ENCODE measurements at regions not wholly inside any gene's neighbourhood (a gene's known extent, or its start where the extent isn't known, plus 50 kb on each side); places are given as distances from the start of the nearest gene placed in this dataset.

DNA sequence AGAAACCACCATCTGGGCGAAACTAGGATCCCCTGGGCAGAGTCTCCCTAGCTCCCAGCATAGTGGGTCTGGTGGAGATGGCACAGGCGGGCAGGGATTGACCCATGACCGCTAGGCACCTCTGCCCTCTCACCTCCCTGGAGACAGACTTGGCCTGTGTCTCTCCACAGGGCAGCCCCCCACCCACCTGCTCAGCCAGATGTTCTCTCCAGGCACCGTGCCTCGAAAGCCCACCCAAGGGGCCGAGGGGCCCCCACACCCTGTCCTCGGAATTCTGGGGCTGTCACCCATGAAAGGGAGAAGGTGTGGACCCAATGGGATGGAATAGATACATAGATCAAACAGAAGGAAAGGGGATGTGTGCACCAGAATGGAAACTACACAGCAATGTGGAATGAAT lies 229.1 kb upstream of the RTL1 start:
- DNase-seq = no peak

DNA sequence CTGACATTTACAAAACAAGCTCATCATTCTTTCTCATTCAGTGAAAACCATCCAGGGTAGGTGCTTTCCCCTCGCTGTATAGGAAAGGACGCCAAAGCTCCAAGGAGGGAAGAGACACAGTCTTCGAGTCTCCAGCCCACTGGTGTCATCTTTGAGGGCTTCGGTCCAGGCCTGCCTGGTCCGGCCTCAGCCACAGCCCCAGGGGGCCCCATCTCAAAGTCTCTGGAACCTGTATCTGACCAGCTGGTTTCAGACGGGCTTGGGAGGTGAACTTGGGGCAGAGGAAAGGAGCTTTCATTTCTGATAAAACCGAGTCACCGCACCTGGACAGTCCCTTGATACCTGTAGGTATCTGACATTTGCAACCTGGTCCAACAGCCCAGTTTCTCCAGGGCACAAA lies 229.5 kb upstream of the RTL1 start:
- DNase-seq = no peak

DNA sequence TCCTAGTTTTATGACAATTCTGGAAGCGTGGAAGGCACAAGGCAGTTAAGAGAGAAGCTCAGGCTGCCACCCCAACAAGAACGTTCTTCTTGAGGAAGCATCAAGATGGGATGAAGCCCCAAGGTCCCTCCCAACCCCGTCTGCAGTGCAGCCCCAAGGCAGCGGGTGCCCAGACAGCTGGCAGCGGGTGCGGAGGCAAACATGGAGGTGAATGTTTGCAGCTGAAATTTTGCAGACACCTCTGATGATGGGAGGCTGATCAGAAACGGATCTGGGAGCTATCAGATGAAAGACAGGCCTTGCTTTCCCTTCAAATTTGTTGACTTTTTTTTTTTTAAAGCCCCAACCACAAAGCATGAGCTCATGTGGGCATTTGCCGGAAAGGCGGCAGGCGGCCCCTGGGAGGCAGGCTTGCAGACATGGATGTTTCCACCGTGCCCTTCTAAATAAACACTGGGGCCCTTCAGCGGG lies 230.7 kb upstream of the RTL1 start:
- no peak for DNase-seq

GRCh38 chr14:101134851-101135433 lies 231.4 kb upstream of the RTL1 start:
- DNase-seq = no peak

DNA sequence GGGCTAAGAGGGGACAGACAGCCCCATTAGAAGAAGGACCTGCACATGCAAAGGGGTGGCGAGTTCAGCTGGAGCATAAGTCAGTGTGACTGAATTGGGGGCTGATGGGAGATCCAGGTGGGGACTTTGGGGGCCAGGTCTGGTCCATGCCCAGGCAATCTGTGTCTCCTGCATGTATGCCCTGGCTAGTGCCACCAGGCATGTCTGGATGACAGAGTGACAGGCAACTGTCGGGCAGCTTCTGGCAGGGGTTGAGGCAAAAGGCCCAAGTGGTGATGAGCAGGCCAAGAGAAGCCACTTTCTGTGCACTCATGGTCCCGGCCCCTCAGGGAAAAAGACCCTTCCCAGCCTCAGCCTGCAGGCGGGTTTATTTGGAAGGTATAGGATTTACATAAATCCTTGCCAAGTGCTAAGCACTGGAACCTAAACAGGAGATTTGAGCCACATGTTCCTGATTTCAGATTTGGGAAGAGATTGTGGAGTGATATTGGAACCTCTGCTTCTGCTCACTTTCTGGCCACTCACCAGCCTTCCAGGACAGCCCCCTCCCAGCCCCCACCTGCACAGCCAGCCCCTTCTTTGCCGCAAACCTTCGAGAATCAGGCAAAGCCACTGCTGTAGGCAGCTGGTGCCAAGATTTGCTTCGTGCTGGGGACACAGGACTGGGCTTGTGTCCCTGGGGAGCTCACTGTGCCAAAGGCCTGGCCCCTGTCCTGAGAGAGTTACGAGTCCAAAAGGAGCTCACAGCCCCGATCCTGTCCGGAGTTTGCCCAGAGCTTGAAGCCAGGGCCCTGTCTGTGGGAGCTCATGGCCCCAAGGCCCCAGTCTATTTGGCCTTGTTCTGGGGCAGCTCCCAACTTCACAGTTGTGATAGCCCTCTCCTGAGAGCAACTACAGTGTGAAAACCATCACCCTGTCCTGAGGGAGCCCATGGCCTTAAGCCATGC lies 232.5 kb upstream of the RTL1 start:
- peak in 16 of 51 donors; percentile 13 to 60 (median 36) for DNase-seq

DNA sequence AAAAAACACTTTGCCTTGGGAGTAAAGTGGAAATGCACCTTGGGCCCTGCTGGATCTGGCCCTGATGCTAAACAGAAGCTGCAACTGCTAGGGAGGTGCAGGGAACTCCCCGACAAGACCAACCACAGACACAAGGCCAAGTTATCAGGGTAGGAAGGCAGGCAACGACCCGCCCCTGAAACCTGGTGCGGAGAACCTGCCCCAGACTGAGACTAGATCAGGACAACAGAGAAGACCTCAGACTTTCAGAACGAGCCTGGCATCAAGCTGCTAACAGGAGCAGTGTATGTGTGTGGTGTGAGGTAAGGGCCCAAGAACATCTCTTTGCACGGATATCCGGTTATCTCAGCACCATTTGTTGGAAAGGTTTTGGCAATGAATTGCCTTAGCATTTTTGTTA lies 233.7 kb upstream of the RTL1 start:
- no peak for DNase-seq

- no peak for DNase-seq
These were observed 244.3 kb upstream of the RTL1 start for GRCh38 chr14:101147848-101148247.

DNA sequence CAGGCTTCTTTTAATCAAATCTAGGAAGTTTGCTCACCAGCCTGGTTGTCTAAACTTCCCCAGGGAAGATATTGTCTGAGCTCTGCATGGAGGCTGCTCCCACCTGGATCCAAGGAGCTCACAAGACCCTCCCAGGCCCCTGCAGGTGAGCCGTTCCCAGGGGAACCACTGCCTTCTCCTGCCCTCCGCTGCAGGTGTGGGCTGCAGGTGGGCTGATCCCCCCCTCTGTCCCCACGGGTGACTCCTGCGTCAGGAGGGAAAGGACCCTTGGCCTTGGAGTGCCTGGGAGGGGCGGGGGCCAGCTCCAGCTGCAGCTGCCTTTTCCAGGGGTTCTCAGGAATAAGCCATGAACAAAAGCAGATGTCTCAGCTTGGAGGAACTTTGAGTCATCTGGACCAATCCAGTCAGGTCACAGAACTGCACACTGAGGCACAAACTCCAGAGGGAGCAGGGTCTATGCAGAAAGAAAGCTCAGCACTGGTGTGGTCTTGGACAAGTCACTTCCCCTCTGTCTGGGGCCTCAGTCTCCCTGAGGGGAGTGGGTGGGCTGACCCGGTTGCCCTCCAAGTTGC lies 246.6 kb upstream of the RTL1 start:
- DNase-seq = no peak

DNA sequence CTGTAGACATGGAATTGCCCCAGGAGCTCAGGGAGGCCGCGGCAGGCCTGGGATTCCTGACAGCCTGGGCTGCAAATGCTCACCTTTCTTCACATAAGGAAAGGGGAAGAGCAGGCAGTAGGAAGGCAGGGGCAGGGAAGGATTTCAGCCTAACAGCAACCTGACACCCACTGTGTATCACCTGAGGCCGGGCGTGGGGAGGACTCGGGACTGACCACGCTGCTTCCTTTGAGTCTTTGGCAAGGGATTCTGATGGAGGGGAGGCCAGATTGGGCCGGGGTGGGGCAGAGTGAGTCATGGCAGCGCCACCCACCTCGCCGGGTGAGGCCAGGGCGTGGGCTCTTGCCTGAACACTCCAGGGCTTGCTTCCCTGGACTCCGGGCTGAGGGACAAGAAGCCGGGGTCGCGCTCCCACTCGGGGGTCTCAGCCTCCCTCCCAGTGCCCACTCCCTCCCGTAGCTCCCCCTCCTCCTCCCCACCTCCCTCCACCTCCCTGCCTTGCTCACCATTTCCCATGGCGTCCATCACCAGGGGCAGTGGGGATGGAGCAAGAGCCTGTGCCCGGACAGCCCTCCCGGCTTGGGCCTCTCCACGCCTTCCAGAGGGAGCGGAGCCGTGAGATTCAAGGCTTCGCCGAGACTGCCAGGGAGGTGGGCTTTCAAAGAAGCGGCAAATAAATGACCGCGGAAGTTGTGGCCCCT lies 247.9 kb upstream of the RTL1 start:
- DNase-seq = no peak

DNA sequence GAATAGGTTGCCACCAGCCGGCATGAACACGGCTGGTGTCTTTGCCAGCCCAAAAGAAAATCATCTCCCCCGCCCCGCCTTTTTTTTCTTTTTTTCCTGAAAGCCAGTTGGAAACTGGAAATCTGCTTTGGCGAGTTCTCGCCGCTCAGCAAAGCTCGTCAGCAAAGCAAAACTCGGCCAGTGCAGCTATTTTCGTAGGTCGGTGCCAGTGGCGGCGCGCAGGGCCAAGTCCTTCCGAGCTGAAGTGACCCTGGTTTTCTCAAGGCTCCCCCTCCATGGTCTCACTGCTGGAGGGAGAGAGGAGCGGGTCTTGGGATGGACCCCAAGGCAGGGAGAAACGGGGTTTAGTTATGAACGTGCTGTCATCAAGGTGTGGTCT lies 248.4 kb upstream of the RTL1 start:
- DNase-seq = no peak

DNA sequence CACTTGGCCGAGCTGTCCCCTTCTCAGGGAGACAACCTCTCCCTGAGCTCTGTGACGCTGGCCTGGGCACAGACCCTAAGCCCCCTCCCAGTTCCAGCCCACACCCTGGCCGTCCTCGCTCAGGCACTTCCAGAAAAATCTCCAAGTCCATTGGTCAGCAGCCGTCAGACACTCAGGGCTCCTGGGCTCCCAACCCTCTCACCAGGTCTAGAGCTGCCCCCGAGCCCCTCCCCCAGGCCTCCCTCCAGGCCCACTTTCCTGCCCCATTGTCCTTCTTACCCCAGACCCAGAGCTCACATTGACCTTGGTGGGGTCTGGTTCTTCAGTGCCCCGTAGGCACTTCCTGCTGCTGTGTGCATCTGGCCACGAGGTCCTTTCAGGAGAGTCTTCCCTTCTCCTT lies 249.3 kb upstream of the RTL1 start:
- no peak for DNase-seq

DNA sequence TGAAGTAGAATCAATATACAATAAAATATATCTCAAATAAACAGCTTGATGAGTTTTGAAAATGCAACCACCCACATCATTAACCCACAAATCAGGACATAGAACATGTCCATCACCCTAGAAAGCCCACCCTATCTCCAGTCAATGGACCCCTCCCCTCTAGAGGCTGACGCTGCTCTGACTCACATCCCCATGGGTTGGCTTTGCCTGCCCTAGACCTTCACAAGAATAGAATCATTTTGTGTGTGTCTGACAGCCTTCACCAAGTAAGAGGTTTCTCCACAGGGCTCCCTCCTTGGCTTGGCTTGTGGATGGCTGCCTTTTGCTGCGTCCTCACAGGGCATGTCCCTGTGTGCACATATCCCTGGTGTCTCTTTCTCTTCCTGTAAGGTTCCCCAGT lies 250.2 kb upstream of the RTL1 start:
- DNase-seq = no peak

DNA sequence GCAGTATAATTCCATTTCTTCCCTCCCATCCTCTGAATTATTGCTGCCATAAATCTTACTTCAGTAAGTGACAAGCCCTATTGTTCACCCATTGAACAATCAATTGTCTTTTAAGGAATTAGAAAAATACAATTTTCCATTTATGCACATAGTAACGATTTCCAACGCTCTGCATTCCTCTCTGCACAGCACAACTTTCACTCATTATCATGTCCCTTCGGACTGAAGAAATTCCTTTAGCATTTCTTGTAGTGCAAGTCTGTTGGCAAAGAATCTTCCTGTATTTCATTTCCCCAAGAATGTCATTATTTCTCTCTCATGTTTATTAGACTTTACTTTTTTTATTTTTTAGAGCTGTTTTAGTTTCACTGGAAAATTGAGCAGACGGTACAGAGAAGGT lies 252.1 kb upstream of the RTL1 start:
- no peak for DNase-seq

GRCh38 chr14:101167428-101167827 lies 263.9 kb upstream of the RTL1 start:
- no peak for DNase-seq

DNA sequence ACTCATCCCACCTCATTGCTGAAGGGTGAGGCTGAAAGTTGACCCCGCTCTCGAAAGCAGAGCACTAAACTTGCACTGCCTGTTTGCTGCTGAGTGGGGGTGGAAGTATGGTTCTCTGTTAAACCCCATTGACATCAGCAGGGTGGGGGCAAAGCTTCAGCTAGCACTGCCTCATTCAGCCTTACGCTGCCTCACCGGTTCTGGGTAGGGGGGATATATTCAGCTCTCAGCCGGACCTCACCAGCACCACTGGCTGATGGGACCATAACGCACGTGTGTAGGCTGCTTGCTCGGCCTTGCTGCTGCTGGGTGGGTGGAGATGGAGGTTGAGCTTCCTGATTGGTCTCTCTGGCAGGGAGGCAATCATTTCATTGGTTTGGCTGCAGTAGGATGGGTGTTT lies 265.7 kb upstream of the RTL1 start:
- DNase-seq = no peak

GRCh38 chr14:101171650-101172049 lies 268.1 kb upstream of the RTL1 start:
- no peak for DNase-seq

DNA sequence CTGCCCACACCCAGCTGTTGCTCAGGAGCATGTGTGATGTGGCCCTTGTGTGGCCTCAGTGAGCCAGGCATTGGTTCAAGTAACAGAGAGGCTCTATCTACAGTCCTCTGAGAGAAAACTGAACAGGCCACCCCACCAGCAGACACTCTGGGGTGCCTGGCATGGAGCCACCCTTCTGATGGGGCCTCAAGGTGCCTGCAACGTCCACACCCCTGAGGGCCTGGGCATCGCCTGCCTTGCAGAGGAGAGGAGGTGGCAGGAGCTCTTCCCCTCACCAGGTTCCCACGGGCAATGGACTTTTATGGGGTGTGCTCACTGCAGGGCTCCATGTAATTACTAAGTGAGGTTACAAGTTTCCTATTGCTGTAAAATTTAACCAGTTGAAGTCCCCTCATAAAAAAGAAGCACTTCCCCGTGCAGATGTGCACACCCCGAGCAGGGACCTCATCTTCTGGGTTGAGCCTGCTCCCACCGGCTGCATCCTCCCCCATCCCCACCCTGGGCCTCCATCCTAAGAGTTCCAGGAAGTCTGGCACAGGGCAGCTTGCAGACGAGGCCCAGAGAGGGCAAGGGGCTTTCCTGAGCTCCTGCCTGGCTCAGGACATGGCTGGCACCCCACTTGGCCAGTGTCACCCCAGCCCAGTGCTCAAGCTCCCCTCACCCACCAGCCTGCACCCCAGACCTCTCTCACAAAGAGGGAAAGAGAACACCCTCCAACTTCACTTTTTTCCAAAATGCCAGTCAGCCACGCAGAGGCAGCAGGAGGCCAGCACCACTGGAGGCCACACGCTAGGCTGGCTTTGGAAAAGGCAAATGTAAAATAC lies 270.4 kb upstream of the RTL1 start:
- no peak for DNase-seq

DNA sequence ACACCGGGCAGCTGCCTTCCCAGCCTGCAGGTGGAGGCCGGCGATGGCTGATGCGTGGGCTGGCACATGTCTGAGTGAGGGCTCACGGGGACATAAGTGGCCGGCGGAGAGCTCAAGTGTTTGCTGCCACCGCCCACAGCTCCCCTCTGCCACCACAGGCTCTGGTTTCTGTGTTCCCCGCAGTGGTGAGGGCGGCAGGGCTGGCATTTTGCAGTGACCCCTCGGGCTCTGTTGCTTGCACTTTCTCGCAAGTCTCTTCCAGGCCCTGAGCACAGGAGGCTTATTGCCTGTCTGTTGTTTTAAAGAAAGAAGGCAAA lies 271.0 kb upstream of the RTL1 start:
- DNase-seq = no peak

DNA sequence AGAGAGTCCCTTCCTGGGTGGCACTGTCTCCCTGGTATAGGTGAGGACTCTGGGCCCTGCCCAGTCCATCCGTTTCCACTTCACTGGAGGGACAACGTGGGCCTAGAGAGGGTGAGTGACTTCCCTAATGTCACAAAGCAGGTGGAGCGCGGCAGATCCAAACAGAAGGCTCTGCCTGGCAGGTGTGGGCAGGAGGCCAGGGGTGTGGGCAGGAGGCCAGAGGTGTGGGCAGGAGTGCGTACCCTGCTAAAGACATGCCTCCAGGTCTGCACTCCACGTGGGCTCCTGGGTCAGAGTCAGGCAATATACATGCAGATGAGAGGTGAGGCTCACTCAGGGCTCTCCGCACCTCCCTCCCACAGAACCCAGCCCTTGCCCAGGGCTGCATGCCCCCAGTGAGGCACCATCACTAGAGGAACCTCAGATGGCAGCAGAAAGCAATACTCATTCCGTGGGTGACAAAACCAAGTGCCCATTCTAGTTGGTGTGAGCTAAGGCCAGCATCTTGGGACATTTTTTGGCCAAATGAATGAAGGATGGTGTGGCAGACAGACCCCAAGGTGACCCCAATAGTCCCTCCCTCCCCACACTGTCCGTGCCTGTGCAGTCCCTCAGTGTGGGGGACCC lies 271.6 kb upstream of the RTL1 start:
- no peak for DNase-seq

DNA sequence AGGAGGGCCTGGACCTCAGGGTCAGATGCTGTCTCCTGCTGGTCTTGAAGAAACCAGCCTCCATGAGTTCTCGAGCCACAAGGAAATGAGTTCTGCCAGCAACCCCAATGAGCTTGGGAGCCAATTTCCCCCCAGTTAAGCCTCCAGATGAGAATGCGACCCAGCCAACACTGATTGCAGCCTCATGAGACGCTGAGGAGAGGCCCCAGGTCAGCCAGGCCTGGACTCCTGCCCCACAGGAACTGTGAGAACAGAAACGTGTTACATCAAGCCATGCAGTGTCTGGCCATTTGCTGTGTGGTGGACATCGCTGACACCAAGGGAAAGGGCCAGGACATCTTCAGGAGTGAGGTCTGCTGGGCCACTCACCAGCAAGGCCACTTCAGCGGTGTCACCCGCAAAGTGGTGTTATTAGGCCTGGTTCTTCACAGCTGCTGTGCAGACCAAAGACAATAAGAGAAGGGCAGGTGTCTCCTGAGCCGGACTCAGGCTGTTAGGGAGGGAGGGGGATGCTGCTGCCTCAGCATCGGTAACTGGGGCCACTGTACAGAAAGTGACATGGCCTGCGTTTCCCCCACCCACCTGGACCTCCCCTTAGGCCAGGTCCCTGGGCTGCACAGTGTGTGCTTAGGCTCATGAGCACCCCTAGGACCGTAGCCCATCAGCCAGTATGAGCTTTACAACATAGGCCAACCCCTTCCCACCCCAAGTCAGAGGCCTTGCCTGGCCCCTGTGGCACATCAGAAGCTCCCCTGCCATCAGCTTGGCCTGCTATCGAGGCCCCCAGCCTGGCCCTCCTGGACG lies 272.4 kb upstream of the RTL1 start:
- DNase-seq = no peak

Measured in hypothalamus (tissue), 51 donors.